ENCODE measurements at regions not wholly inside any gene's neighbourhood (a gene's known extent, or its start where the extent isn't known, plus 50 kb on each side); places are given as distances from the start of the nearest gene placed in this dataset.

- no peak for DNase-seq (ENCODE audit: low read depth)
Observed at GRCh38 chr15:95286352-95286880, 1044.1 kb upstream of the NR2F2 start.

GRCh38 chr15:95287720-95288103, 1042.8 kb upstream of the NR2F2 start:
- DNase-seq (ENCODE audit: low read depth) = no peak

- DNase-seq (ENCODE audit: low read depth) = no peak
Observed at GRCh38 chr15:95288626-95289025, 1041.9 kb upstream of the NR2F2 start.

- DNase-seq (ENCODE audit: low read depth) = no peak
Observed at GRCh38 chr15:95290176-95290974, 1040.1 kb upstream of the NR2F2 start.

- no peak for DNase-seq (ENCODE audit: low read depth)
Observed at GRCh38 chr15:95291898-95292472, 1038.5 kb upstream of the NR2F2 start.

GRCh38 chr15:95292785-95293450, 1037.6 kb upstream of the NR2F2 start:
- DNase-seq (ENCODE audit: low read depth) = no peak

GRCh38 chr15:95293456-95294031, 1037.0 kb upstream of the NR2F2 start:
- DNase-seq (ENCODE audit: low read depth) = no peak

- no peak for DNase-seq (ENCODE audit: low read depth)
Observed at GRCh38 chr15:95295363-95295762, 1035.1 kb upstream of the NR2F2 start.

- no peak for DNase-seq (ENCODE audit: low read depth)
Observed at GRCh38 chr15:95295896-95296625, 1034.4 kb upstream of the NR2F2 start.

GRCh38 chr15:95296643-95297042, 1033.9 kb upstream of the NR2F2 start:
- no peak for DNase-seq (ENCODE audit: low read depth)

GRCh38 chr15:95298729-95299128, 1031.8 kb upstream of the NR2F2 start:
- DNase-seq (ENCODE audit: low read depth) = no peak

GRCh38 chr15:95300958-95301357, 1029.5 kb upstream of the NR2F2 start:
- DNase-seq (ENCODE audit: low read depth) = no peak

- no peak for DNase-seq (ENCODE audit: low read depth)
Observed at GRCh38 chr15:95302206-95302605, 1028.3 kb upstream of the NR2F2 start.

GRCh38 chr15:95302809-95303208, 1027.7 kb upstream of the NR2F2 start:
- no peak for DNase-seq (ENCODE audit: low read depth)

- DNase-seq (ENCODE audit: low read depth) = no peak
Observed at GRCh38 chr15:95303713-95304112, 1026.8 kb upstream of the NR2F2 start.

GRCh38 chr15:95304151-95304946, 1026.2 kb upstream of the NR2F2 start:
- no peak for DNase-seq (ENCODE audit: low read depth)

GRCh38 chr15:95304947-95305400, 1025.5 kb upstream of the NR2F2 start:
- DNase-seq (ENCODE audit: low read depth) = no peak

GRCh38 chr15:95307115-95307514, 1023.4 kb upstream of the NR2F2 start:
- DNase-seq (ENCODE audit: low read depth) = no peak

GRCh38 chr15:95319242-95319641, 1011.3 kb upstream of the NR2F2 start:
- no peak for DNase-seq (ENCODE audit: low read depth)

GRCh38 chr15:95323796-95324195, 1006.7 kb upstream of the NR2F2 start:
- DNase-seq (ENCODE audit: low read depth) = no peak

GRCh38 chr15:95324656-95325055, 1005.8 kb upstream of the NR2F2 start:
- no peak for DNase-seq (ENCODE audit: low read depth)
